ENCODE measurements at regions not wholly inside any gene's neighbourhood (a gene's known extent, or its start where the extent isn't known, plus 50 kb on each side); places are given as distances from the start of the nearest gene placed in this dataset.

- TF ChIP-seq CTCF (IDR thresholded peaks at IDR 0.05) (no peak), POLR2A (IDR thresholded peaks at IDR 0.05) (no peak)
Measured at GRCh38 chr13:85662186-85662585, 137.0 kb downstream of the SLITRK6 start.

Data from tibial nerve (tissue), 3 donors.